ENCODE measurements at regions not wholly inside any gene's neighbourhood (a gene's known extent, or its start where the extent isn't known, plus 50 kb on each side); places are given as distances from the start of the nearest gene placed in this dataset.

DNA sequence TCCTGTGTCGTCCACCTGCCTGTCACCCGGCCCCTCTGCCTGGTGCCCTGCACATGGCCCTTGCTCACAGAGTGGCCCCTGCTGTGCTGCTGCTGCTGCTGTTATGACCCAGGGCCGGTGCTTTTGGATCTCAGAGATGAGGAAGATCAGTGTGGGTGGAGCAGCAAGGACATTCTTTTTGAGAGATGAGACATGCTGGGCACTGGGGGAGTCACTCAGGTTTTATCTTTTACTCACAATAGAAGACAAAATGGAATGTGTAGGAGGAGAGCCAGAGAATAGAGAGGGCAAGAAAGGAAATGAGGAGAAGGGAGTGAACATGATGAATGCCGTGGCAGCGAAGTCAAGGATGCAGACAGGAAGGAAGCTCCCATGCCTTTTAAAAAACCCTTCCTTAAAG, 611.5 kb upstream of the DPP6 start:
- H3K9me3 ChIP-seq, result no peaks in the 10 kb centered on the region
- H3K4me1 ChIP-seq (replicated peaks), result no peaks in the 10 kb centered on the region
- WGBS, result 74% methylated on average over 5 of the region's 5 CpGs
- H3K27ac ChIP-seq, result no peak overlapping the region
- no peak for TF ChIP-seq POLR2AphosphoS5 (IDR thresholded peaks at IDR 0.05)
- TF ChIP-seq, protein P1, sequence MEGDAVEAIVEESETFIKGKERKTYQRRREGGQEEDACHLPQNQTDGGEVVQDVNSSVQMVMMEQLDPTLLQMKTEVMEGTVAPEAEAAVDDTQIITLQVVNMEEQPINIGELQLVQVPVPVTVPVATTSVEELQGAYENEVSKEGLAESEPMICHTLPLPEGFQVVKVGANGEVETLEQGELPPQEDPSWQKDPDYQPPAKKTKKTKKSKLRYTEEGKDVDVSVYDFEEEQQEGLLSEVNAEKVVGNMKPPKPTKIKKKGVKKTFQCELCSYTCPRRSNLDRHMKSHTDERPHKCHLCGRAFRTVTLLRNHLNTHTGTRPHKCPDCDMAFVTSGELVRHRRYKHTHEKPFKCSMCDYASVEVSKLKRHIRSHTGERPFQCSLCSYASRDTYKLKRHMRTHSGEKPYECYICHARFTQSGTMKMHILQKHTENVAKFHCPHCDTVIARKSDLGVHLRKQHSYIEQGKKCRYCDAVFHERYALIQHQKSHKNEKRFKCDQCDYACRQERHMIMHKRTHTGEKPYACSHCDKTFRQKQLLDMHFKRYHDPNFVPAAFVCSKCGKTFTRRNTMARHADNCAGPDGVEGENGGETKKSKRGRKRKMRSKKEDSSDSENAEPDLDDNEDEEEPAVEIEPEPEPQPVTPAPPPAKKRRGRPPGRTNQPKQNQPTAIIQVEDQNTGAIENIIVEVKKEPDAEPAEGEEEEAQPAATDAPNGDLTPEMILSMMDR (IDR thresholded peaks at IDR 0.05), result no peak
- no peak for TF ChIP-seq POLR2A (IDR thresholded peaks at IDR 0.05)
- no peak overlapping the region for H3K4me3 ChIP-seq
- no peaks in the 10 kb centered on the region for H3K36me3 ChIP-seq
- no peaks in the 10 kb centered on the region for H3K27me3 ChIP-seq (replicated peaks; ENCODE audit: insufficient read depth)
- intact Hi-C loops (cut with DNase I), result no loop called here
- DNase-seq (ENCODE audit: low spot score), result no peak

DNA sequence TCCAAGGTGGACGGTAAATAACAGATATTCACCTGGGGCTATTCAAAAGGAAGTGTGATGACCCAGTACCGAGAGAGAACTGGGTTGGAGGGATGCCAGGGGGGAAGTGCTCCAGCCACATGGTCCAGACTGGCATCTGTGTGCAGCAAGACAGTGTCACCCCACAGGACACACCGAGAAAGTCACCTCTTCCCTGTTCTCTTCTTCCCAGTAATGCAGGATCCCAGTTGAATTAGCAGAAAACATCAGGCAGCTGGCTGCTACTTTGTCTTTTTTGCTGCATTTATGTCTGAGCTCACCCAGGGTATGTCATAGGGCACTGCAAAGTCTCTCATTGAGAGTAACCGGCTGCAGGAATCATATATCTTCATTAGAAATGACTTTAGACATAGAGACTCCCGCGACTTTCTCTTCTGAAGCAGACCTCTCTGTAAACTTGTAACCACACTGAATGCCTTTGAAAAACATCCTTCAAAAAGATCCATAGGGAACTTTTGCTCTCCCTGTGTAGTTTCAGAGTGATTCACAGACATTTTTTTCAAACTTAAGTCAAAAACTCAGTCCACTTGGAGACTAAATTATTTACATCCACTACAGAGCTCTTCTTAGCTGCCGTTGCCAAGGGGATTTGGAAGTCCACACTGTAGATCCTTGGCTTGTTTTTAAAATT, 609.0 kb upstream of the DPP6 start:
- WGBS, result 45% methylated on average over 7 of the region's 7 CpGs
- Histone ChIP-seq H3K36me3 (no peaks in the 10 kb centered on the region), H3K27me3 (replicated peaks; ENCODE audit: insufficient read depth) (no peaks in the 10 kb centered on the region), H3K4me3 (no peak overlapping the region), H3K27ac (no peak overlapping the region), H3K9me3 (no peaks in the 10 kb centered on the region), H3K4me1 (replicated peaks) (no peaks in the 10 kb centered on the region)
- DNase-seq (ENCODE audit: low spot score), result no peak
- TF ChIP-seq, protein P1 (IDR thresholded peaks at IDR 0.05), result no peak
- TF ChIP-seq POLR2A (IDR thresholded peaks at IDR 0.05), result no peak
- no peak for TF ChIP-seq POLR2AphosphoS5 (IDR thresholded peaks at IDR 0.05)
- intact Hi-C loops (cut with DNase I), result no loop called here

DNA sequence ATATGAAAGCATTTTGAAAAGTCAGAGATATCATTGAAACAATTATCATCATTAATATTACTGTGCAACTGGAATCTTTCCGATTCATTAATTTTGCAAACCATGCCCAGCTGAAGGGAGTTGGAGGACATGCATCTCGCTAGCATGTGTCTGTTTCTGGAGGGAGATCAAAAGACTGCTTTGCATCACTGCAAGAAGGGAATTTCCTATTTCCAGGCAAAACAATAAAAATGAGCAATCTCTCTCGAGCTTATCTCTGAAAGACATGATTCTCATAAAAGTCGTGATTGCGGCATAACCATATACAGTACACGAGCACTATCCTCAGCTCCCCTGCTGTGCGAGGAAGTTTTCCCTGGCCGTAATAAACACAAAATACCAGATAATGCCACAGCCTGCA, 607.6 kb upstream of the DPP6 start:
- no peak for DNase-seq (ENCODE audit: low spot score)
- H3K27ac ChIP-seq, result no peak overlapping the region
- H3K4me1 ChIP-seq (replicated peaks), result no peaks in the 10 kb centered on the region
- TF ChIP-seq POLR2AphosphoS5 (IDR thresholded peaks at IDR 0.05) (no peak), POLR2A (IDR thresholded peaks at IDR 0.05) (no peak)
- TF ChIP-seq, protein P1 (IDR thresholded peaks at IDR 0.05), result no peak
- no peak overlapping the region for H3K4me3 ChIP-seq
- no peaks in the 10 kb centered on the region for H3K36me3 ChIP-seq
- H3K9me3 ChIP-seq, result no peaks in the 10 kb centered on the region
- intact Hi-C loops (cut with DNase I), result no loop called here
- WGBS, result 44% methylated on average over 8 of the region's 8 CpGs
- no peaks in the 10 kb centered on the region for H3K27me3 ChIP-seq (replicated peaks; ENCODE audit: insufficient read depth)

DNA sequence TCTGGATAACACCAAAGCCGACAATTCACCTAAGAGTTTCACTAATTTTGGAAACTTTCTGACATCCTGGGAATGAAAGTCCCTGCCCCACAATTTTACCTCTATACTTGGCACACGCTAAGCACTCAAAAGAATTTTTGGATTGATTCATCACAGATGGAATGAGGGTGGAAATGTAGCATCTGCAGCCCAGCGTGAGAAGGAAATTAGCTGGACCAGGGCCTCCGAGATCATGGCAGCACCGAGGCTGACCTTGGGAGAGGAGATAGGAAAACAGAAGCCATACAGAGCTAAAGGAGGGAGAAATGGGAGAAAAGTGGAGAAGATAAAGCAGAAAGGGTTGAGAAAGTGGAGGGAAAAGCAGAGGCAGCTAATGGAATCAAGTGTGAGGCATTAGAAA, 606.6 kb upstream of the DPP6 start:
- H3K4me3 ChIP-seq, result no peak overlapping the region
- DNase-seq (ENCODE audit: low spot score), result no peak
- TF ChIP-seq, protein P1 (IDR thresholded peaks at IDR 0.05), result no peak
- TF ChIP-seq POLR2A (IDR thresholded peaks at IDR 0.05) (no peak), POLR2AphosphoS5 (IDR thresholded peaks at IDR 0.05) (no peak)
- no peaks in the 10 kb centered on the region for H3K27me3 ChIP-seq (replicated peaks; ENCODE audit: insufficient read depth)
- intact Hi-C loops (cut with DNase I), result no loop called here
- no peaks in the 10 kb centered on the region for H3K36me3 ChIP-seq
- no peak overlapping the region for H3K27ac ChIP-seq
- H3K4me1 ChIP-seq (replicated peaks), result no peaks in the 10 kb centered on the region
- H3K9me3 ChIP-seq, result no peaks in the 10 kb centered on the region
- WGBS, result 79% methylated on average over 5 of the region's 5 CpGs

DNA sequence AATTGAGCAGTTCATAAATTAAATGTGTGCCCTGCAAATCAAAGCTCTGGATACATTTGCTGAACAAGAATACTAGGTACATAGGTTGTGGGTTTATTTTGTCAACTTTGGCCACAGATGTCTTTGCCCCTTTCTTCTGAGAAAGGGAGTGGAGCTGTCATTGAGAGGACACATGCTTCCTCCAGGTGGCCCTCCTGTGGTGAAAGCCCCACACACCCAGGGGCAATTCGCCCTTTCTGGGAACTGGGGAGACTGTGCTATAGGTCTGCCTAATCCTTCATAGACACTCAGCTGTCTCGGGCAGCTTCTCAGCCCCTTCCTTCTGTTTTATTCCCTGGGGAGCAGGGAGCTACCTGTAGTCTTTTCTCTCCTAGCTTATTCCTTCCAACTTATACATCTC, 605.7 kb upstream of the DPP6 start:
- no peak for DNase-seq (ENCODE audit: low spot score)
- no peaks in the 10 kb centered on the region for H3K9me3 ChIP-seq
- 61% methylated on average over 2 of the region's 2 CpGs for WGBS
- intact Hi-C loops (cut with DNase I), result no loop called here
- H3K27me3 ChIP-seq (replicated peaks; ENCODE audit: insufficient read depth), result no peaks in the 10 kb centered on the region
- H3K27ac ChIP-seq, result no peak overlapping the region
- H3K36me3 ChIP-seq, result no peaks in the 10 kb centered on the region
- TF ChIP-seq POLR2A (IDR thresholded peaks at IDR 0.05) (no peak), POLR2AphosphoS5 (IDR thresholded peaks at IDR 0.05) (no peak)
- TF ChIP-seq, protein P1 (IDR thresholded peaks at IDR 0.05), result no peak
- no peak overlapping the region for H3K4me3 ChIP-seq
- no peaks in the 10 kb centered on the region for H3K4me1 ChIP-seq (replicated peaks)

All from prostate gland (tissue), 2 donors.